RKO (cell line): ENCODE measurements at regions not wholly inside any gene's neighbourhood (a gene's known extent, or its start where the extent isn't known, plus 50 kb on each side); places are given as distances from the start of the nearest gene placed in this dataset.
"Not testable (repeated sequence)": the region's sequence is repeated elsewhere in the genome, so short reads cannot be mapped to it uniquely, and the experiment has no call there.

ENCODE experiments used
- DNase-seq: peaks from one replicate; pipeline ENCODE4 v3.0.0-alpha.2; 2016; ENCODE audit warnings: low spot score

DNA sequence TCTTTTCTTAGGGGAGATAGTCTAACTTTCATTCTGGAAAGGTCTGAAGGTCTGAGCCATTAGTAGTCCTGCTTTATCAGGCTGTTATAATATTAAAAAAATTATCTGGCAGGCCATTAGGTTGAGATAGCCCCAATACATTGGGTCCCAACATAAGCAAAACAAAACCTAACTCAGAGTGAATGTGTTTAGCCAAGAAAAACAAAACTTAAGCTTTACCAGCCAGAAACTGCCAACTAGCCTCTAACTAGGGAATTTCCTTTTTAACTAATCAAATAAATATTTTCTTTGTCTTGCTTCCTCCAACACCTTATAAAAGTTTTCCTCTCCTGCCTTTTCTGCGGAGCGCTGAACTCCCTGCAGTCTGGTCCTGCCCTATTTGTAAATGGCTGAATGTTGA lies 1137.7 kb upstream of the CNTN5 start:
- no peak for DNase-seq

DNA sequence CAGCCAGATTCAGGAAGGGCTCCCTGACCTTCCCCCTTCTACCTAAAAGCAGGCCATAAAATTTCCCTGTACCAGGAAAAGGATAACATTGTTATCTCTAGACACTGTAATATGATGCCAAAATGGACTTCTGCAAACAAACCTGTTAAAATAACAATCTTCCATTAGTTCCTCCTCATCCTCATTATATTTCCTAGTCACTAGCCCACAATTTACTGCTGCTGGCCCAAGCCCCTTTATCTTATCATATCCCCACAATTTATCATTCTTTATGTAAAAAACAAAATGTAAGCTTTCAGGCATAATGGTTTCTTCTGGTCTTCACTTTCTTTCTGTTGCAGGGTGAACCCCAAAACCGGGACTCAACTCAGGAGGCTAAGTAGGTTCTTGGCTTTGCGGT lies 1132.1 kb upstream of the CNTN5 start:
- no peak for DNase-seq

DNA sequence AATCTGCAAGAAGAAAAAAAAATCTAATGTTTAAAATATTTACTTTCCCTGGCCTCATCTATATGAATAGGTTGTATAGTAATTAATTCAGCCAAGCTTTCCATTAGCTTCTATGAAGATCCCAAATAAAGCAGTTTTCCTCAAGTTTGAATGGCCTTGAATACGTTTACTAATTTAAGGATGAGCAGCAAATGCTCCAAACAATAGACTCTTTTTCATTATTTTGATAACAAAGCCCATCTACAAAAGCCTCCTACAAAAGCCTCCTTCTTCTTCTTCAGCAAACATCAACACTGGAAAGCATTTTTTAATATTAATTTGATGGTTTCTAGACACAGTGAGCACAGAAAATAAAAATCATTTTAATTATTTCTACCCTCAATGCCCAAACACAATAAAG lies 1130.3 kb upstream of the CNTN5 start:
- no peak for DNase-seq

DNA sequence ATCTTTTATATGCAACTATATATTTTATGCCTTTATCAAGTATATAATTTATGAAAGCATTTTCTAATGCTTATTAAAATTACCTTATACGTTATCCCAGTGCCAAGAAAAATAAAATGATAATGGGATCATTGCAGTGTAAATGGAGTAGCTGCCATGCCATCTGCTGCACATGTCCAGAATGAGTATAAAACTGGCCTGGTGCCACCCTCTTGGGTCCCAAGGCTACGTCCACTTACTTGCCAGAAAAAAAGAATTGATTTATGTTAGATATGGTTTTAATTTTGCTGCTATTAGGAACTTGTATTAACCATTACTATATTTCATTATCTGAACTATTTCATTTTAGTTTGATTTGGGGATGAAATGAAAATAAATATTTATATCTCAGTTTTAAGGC lies 1127.1 kb upstream of the CNTN5 start:
- no peak for DNase-seq

DNA sequence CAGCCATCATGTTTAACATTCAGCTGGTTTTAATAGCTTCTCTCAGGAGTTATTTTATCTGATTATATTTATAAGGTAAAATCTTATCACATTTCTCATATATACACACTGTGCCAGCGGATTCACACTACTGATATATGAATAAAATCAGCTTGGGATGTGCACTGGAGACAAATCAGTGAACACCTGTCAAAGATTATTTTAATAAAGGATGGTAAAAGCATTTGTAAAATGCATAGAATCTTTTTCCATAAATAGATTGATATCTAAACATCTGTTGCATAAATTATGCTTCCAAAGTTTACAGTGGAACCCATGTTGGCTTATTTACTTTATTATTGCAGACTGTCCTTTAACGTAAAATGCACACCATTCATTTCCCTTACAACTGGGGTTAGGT lies 1125.8 kb upstream of the CNTN5 start:
- no peak for DNase-seq

DNA sequence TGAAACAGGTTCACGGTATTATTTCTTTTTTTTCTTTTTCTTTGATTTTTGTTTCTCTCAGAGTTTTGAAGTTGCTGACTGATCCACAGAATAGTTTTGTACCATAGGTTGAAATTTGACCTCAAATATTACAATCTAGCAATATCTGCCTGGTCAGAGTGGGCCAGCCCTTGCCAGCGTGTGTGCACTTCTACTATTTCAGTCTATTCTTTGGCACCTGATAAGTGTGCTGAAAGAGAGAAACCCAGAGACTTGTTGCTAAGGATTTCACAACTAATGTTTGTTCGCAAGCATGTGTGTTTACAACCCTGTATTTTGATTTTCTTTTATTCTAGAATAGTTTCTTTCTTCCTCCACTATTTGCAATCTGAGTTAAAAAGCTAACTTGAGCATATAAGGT lies 1125.2 kb upstream of the CNTN5 start:
- DNase-seq = no peak

DNA sequence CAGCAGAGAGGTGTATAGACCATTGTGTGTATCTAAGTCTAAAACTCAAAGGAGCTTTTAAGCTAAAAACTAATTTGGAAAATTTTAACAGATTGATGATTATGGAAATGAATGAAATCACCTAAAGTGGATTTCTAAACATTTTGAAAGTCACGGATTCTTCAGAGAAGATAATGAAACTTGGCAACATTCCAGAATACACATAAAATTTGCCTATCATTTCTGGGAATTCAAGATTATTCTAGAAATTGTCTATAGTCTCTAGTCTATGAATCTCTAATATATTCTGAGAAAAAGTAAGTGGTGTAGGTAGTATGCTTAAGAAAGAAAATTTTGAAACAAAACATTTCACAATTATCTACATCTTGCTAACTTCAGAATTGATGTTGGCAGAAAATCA lies 1117.9 kb upstream of the CNTN5 start:
- no peak for DNase-seq

DNA sequence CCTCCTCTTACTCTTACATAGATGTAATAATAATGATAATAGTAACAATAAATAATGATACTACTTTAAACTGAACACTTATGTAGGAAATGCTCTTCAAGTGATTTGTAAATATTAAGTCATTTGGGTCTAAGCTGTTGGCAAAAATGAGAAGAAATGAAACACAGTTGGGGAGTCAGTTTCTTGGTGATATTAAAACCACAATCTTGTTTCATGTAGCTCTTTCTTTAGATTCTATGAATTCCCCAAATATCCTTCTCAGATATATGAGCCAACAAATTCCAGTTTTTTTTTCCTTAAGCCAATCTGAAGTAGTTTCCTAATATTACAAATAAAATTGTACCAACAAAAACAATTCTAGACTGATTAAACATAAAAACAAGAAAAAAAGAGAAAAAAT lies 1115.6 kb upstream of the CNTN5 start:
- no peak for DNase-seq

DNA sequence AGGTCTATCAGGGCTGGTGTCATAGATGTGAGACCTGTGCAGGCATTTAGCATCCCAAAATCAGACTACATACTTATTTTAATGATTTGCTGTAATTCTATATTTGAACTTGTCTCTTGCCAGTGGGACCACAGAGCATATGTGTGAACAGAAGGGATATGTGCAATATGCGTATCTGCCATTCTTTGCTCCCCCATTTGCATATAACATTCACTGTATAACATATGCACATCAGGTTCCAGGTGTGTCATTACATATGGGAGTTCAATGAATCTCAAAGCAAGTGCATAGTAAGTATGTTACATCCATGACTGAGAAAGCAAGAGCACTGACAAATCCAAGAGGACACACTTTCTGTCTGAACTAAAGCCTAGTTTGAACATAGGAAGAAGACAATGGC lies 1115.1 kb upstream of the CNTN5 start:
- no peak for DNase-seq

DNA sequence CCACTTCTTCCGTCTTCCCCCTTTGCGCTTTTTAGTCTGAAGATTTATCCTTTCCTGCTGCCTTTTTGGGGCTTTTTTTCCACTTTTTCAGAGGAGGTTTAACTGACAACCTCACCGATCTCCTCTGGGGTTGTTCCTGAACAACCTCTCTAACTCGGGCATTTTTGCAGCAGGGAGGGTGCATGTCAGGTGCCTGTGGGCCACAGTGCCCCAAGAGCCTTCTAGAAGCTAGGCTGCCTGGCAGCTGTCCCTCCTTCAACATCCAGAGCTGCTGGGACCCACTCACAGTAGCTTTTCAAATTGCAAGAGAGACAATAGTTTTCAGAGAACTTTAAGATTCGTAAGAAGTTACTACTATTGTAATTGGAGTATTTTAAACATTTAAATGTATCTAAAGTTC lies 1112.4 kb upstream of the CNTN5 start:
- no peak for DNase-seq

DNA sequence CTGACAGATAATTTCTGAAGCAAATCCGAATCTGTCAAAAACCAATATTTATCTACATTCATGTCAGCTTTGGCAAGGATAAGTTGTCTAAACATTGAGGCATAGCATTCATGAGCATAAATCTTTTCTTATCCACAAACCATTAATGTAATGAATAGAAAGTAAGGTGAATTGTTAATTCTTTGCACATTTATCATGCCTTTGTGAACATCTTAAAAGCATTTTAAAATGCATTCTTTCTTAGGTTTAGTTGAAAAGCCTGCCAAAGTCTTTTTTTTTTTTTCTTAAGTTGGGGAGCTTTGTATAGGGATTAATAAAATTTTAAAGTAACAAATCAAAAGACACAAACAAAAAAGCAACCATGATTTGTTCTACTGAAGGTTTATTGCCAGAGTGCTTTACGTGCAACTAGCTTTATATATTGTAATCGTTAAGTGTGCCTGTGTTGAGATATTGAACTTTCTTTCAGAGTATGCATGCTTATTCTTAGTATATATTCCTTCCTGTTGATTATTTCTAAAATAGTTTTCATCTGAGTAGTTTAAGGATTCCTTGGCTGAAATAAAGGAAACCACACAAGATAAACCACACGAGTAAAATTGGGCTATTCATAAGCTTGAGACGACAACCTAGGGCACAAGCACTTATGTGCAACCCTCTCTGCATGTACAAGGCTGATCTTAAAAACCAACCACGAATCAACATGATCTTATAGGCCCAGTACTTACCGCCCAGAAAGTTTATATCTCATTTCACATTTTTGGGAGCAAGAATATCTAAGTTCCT lies 1110.9 kb upstream of the CNTN5 start:
- DNase-seq = no peak

DNA sequence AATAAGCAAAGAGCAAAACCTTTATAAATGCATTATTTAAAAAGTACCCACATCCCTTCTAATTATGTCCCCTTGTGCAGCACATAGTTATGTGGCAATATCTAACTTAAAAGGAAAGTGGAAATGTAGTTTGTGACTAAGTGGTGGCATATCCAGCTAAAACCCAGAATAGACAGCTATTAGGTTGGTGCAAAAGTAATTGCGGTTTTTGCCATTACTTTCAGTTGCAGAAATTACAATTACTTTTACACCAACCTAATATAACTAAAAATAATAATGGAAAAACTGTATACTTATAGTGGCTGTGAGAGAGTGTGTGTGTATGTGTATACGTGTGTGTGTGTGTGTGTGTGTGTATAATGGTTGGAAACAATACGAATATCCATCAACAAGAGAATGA lies 1108.1 kb upstream of the CNTN5 start:
- no peak for DNase-seq

DNA sequence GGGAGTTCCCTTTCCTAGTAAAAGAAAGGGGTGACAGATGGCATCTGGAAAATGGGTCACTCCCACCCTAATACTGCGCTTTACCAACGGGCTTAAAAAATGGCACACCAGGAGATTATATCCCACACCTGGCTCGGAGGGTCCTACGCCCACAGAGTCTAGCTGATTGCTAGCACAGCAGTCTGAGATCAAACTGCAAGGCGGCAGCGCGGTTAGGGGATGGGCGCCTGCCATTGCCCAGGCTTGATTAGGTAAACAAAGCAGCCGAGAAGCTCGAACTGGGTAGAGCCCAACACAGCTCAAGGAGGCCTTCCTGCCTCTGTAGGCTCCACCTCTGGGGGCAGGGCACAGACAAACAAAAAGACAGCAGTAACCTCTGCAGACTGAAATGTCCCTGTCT lies 1097.8 kb upstream of the CNTN5 start:
- DNase-seq = not testable (repeated sequence)

DNA sequence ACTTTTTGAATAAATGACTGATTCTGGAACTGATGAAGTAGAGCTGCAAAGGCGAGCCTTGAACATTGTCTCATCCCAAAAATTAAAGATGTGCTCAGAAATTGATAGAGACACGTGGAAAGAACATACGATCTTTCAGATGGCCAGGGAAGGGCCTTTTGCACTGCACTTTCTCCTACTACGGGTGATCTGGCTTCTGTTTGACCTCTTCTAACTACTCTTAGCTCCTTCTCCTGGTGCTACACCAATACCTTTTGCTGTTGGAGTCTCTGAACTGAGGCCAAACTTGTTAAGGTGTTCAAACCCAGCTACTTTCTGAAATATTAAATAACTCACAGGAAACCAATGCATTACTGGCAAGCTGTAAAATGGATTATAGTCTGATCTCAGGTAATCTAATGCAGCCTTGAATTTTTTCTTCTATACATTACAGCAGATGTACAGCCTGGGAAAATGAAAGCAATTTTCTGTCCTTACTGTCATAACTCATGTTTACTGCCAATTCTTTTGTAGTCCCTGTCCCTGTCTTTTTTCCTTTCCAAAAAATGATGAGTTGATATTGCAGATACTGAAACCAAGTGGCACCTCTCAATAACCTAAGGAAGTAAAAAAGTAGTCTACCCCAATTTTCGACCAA lies 1086.1 kb upstream of the CNTN5 start:
- DNase-seq = no peak

DNA sequence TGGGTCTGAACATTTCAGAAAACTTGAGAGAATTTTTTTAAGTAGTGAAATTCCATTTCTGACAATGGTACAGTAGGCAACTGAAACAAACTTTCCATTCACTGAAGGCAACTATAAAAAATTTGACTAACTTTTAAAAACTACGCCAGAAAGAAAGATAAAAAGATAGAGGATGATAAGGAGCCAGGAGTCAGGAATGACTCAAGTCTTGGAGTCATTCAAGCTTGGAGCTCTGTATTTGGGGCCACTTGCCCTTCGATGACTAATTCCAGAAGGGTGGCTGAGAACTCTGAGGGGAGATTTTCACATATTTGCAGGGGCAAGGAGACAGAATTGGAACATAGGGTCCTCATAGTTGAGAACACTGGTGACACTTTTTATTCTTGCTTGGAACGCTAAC lies 1083.2 kb upstream of the CNTN5 start:
- no peak for DNase-seq

DNA sequence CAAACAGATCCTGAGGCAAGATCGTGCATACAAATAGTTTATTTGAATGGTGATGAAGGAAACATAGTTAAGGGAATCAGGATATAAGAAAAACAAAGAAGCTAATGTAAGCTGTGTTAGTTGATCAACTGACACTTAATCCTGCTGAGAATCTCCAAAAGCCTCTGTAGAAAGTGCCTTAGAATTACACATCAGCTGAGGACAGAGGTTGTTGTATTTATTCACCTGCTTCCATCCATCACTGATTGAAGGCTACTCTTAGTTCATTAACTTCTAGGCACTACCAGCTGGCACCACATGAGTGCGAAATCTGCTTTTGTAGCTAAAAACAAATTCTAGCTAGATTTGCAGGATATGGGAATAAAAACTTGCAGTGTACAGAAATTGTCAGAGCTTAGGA lies 1082.0 kb upstream of the CNTN5 start:
- no peak for DNase-seq

DNA sequence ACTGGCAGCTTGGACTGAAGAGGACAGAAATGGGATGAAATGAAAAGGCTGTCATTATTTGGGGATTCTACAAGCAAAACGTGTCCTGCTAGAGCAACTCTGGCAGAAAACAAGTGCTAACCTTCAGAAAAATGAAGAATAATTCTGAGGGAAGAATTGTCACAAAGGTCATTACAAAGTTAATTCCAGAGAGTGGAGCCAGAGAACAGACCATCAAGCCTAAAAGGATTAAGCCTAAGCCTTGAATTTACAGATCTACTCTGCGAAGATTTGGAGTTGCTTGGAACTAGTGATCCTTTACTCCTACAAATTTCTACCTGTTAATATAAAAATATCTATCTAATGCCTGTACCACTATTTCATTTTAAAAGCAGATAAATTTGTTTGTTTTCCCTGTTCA lies 1077.3 kb upstream of the CNTN5 start:
- no peak for DNase-seq

DNA sequence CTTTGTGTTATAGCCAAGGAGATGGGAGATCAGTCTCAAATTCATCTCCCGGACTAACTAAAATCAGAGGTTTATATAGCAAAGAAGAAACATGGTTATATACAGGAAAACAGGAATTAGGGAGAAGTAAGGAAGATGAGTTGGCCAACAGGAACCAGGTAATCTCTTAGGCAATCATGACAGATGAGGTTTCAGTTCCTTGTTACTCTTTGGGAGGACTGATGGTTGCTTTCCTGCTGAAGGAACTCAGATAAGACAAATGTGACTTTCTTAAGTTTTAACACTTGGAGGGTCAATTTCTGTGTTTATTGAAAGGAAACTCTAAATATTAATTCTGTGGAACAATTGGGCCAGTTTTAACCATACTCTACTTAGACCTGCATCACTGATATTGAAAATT lies 1072.0 kb upstream of the CNTN5 start:
- no peak for DNase-seq

DNA sequence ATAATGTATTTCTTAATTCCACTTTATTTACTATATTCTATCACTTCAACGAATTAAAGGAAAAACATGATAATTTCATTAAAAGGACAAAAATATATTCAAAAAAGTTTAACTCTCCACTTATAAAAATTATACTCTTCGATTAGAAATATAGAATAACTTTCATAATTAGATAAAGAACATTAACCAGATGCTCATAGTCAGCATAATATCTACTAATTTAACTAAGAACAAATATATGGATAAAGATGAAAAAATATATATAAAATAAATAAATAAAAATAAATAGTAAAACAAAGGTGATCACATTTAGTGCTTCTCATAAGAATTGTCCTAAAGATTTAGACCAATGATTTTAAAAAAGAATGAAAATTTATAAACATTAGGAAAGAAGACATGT lies 1065.2 kb upstream of the CNTN5 start:
- DNase-seq = no peak

DNA sequence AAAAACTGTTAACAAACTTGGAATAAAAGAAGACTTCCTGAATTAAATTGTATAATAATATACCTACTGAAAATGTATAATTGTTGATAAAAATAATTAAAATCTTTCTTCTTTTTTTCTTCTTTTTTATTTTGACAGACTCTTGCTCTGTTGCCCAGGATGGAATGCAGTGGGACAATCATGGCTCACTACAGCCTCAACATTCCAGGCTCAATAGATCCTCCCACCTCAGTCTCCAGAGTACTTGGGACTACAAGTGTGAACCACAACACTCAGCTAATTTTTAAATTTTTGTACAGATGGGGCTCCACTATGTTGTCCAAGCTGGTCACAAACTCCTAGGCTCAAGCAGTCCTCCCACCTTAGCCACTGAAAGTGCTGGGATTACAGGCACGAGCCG lies 1063.8 kb upstream of the CNTN5 start:
- DNase-seq = no peak

DNA sequence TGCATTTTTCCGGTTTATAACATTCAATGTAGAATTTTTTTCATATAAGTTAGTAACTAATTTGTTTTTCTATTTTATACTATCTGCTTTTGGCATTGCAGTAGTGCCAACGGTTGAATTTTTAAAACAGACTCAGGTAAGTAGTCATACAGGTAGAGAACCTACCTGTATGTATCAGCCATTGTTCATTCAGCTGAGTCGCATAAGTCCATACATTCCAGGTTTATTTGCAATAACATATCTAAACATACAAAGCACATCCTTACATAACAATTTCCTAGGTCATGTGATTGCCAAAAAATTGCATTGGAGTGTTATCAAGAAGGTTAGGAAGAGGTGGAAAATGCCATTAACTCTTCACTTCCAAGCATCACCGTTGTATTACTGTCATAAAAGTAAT lies 1059.3 kb upstream of the CNTN5 start:
- DNase-seq = no peak

DNA sequence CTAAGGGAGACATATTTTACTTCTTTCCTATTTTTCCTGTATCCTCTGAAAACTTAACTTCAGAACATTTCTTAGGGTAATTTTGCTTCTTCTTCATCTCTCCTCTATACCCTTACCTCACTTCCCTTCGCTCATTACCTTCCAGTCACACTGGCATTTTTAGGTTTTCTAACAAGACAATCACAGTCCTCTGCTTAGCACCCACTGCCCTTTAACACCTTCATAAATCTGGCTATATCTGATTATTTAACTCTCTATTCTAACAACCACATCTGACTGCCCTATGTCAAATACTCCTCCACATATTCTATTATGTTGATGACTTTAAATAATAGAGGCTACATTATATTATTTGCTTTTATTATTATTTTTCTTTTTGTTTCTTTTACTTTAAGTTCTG lies 1058.0 kb upstream of the CNTN5 start:
- no peak for DNase-seq

DNA sequence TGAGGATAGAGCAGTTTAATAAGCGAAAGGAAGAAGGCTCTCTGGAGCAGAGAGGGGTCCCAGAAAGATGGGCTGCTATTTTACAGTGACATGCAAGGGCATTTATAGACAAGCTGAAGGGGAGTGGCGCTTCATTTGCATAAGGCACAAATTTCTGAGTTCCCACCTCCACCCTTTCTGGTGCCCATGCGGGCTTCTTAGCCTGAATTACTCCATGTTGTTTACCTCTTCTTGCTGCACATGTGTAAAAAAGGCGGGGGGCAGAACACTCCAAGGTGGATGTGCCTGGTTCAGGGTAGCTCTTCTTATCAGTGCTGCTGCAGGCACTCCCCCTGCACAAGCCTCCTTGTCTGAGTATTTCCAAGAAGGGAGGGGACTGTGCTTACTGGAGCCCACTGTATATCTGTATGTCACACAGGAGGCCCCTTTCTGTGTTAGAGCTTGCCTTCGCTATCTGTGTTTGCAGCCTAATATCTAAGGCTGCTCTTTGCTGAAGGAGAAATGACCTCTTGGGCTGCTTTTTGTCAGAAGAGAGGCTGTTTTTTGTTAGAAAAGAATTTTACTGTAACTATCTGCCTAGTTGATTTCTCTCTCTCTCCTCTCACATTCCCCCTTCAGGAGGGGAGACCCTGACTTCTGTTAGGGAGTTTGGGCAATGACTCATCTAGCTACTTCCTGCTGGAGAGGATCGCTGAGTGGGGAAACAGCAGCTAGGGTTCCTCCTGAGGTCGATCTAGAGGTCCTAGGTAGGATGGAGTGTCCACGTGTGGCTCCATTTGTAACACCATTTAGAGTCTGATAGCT lies 1057.0 kb upstream of the CNTN5 start:
- no peak for DNase-seq
